Gastroesophageal sphincter (tissue), 4 donors: ENCODE measurements at regions not wholly inside any gene's neighbourhood (a gene's known extent, or its start where the extent isn't known, plus 50 kb on each side); places are given as distances from the start of the nearest gene placed in this dataset.

Experiments
- ATAC-seq: fragments of 150-250 bp; one replicate; pipeline ENCODE4 v1.9.1; 2016; ENCODE audit warnings: mild to moderate bottlenecking, moderate library complexity
- H3K27ac ChIP-seq, 4 donors: fragments of 200-600 bp; sonication (generic) in 3 of 4; 1 replicate in 3 of 4; 2 replicates in 1 of 4; pipeline ENCODE4 v1.5.1; 2016 to 2019
- H3K27me3 ChIP-seq: fragments of 200-600 bp; sonication (generic); one replicate; pipeline ENCODE4 v1.5.1; 2019
- H3K36me3 ChIP-seq, 2 donors: fragments of 200-600 bp; sonication (generic); one replicate each; pipeline ENCODE4 v1.5.1; 2019; ENCODE audit warnings: control low read depth in 1 of 2
- H3K4me1 ChIP-seq, 3 donors: fragments of 200-600 bp; sonication (generic); 1 replicate in 2 of 3; 2 replicates in 1 of 3; pipeline ENCODE4 v1.5.1; 2016 to 2019; ENCODE audit warnings: control low read depth in 2 of 3
- H3K4me3 ChIP-seq, 2 donors: fragments of 200-600 bp; sonication (generic); one replicate each; pipeline ENCODE4 v1.5.1; 2019; ENCODE audit warnings: mild to moderate bottlenecking in 1 of 2, moderate library complexity in 1 of 2
- H3K9me3 ChIP-seq, 3 donors: fragments of 200-600 bp; sonication (generic); one replicate each; pipeline ENCODE4 v1.5.1; 2017 to 2019; ENCODE audit warnings: control low read depth in 2 of 3
- CTCF ChIP-seq, 4 experiments: fragments of 200-600 bp in 2 of 4; fragments of 450-650 bp in 2 of 4; sonication (generic) in 1 of 4; IDR thresholded peaks; one replicate each; pipeline ENCODE4 v1.5.1; 2017 to 2019; ENCODE audit warnings: antibody characterized with exemption in 4 of 4, mild to moderate bottlenecking in 2 of 4, moderate library complexity in 2 of 4
- EP300 ChIP-seq: sonication (generic); formaldehyde crosslinking; IDR thresholded peaks from one replicate; pipeline ENCODE4 v1.6.1; 2017; ENCODE audit warnings: antibody characterized with exemption, mild to moderate bottlenecking
- POLR2A ChIP-seq, 2 donors: fragments of 450-650 bp; IDR thresholded peaks; one replicate each; pipeline ENCODE4 v1.6.1; 2017; ENCODE audit warnings: antibody characterized with exemption in 2 of 2, mild to moderate bottlenecking in 2 of 2, moderate library complexity in 1 of 2
- POLR2AphosphoS5 ChIP-seq: sonication (generic); formaldehyde crosslinking; IDR thresholded peaks from one replicate; pipeline ENCODE4 v1.6.1; 2017; ENCODE audit warnings: antibody characterized with exemption
- WGBS, 2 donors: methylation state at CpG; one replicate each; pipeline ENCODE4 v1.1.5; 2018; ENCODE audit warnings: low coverage in 1 of 2; 5-methylcytosine and 5-hydroxymethylcytosine counted together

GRCh38 chr11:81907996-81908395, 825.7 kb downstream of the FAM181B start:
- TF ChIP-seq EP300 (no peak), CTCF (IDR thresholded peaks at IDR 0.05) (no peak), POLR2A (IDR thresholded peaks at IDR 0.05) (no peak), POLR2AphosphoS5 (no peak)
- Histone ChIP-seq H3K4me1 (no peaks in the 10 kb centered on the region), H3K27ac (no peak overlapping the region), H3K9me3 (no peaks in the 10 kb centered on the region), H3K27me3 (no peaks in the 10 kb centered on the region), H3K36me3 (no peaks in the 10 kb centered on the region), H3K4me3 (no peak overlapping the region)
- ATAC-seq: no peak
- 10 to 39% methylated on average over 2 of the region's 2 CpGs for WGBS, 2 donors

GRCh38 chr11:81899156-81899555, 834.5 kb downstream of the FAM181B start:
- no peak overlapping the region for H3K4me3 ChIP-seq
- H3K27me3 ChIP-seq: no peaks in the 10 kb centered on the region
- no peaks in the 10 kb centered on the region for H3K4me1 ChIP-seq
- no peaks in the 10 kb centered on the region for H3K36me3 ChIP-seq
- TF ChIP-seq POLR2A (IDR thresholded peaks at IDR 0.05): no peak
- no peak for TF ChIP-seq EP300
- TF ChIP-seq POLR2AphosphoS5: no peak
- no peak for TF ChIP-seq CTCF (IDR thresholded peaks at IDR 0.05)
- 27 to 47% methylated on average over 1 of the region's 1 CpG for WGBS, 2 donors
- no peak for ATAC-seq
- no peak overlapping the region for H3K27ac ChIP-seq
- no peaks in the 10 kb centered on the region for H3K9me3 ChIP-seq

GRCh38 chr11:81897639-81898038, 836.0 kb downstream of the FAM181B start:
- no peaks in the 10 kb centered on the region for H3K9me3 ChIP-seq
- ATAC-seq: no peak
- H3K36me3 ChIP-seq: no peaks in the 10 kb centered on the region
- no peaks in the 10 kb centered on the region for H3K4me1 ChIP-seq
- 74 to 91% methylated on average over 2 of the region's 2 CpGs for WGBS, 2 donors
- TF ChIP-seq EP300: no peak
- TF ChIP-seq POLR2AphosphoS5: no peak
- no peak for TF ChIP-seq CTCF (IDR thresholded peaks at IDR 0.05)
- TF ChIP-seq POLR2A (IDR thresholded peaks at IDR 0.05): no peak
- no peak overlapping the region for H3K4me3 ChIP-seq
- H3K27me3 ChIP-seq: no peaks in the 10 kb centered on the region
- H3K27ac ChIP-seq: no peak overlapping the region

GRCh38 chr11:81895258-81895657, 838.4 kb downstream of the FAM181B start:
- Histone ChIP-seq H3K9me3 (no peaks in the 10 kb centered on the region), H3K27ac (no peak overlapping the region), H3K36me3 (no peaks in the 10 kb centered on the region), H3K27me3 (no peaks in the 10 kb centered on the region), H3K4me3 (no peak overlapping the region), H3K4me1 (no peaks in the 10 kb centered on the region)
- TF ChIP-seq POLR2A (IDR thresholded peaks at IDR 0.05) (no peak), EP300 (no peak), POLR2AphosphoS5 (no peak), CTCF (IDR thresholded peaks at IDR 0.05) (no peak)
- no peak for ATAC-seq
- WGBS, 2 donors: 80 to 85% methylated on average over 3 of the region's 3 CpGs

- Histone ChIP-seq H3K27me3 (no peaks in the 10 kb centered on the region), H3K4me3 (no peak overlapping the region), H3K4me1 (no peaks in the 10 kb centered on the region), H3K9me3 (no peaks in the 10 kb centered on the region), H3K27ac (no peak overlapping the region), H3K36me3 (no peaks in the 10 kb centered on the region)
- 78% methylated on average over 2 of the region's 7 CpGs; no CpG with 5 or more reads in 1 of the 2 donors for WGBS, 2 donors
- no peak for TF ChIP-seq POLR2AphosphoS5
- no peak for TF ChIP-seq EP300
- TF ChIP-seq POLR2A (IDR thresholded peaks at IDR 0.05): no peak
- TF ChIP-seq CTCF (IDR thresholded peaks at IDR 0.05): no peak
- no peak for ATAC-seq
Measured at GRCh38 chr11:81892770-81893635, 840.7 kb downstream of the FAM181B start.
